Cardiac fibroblast (primary cell): ENCODE measurements at regions not wholly inside any gene's neighbourhood (a gene's known extent, or its start where the extent isn't known, plus 50 kb on each side); places are given as distances from the start of the nearest gene placed in this dataset.

Experiments used
- DNase-seq, 2 donors: peaks; one replicate each; pipeline versions ENCODE4 v3.0.0 to v3.0.0-alpha.2; 2010; ENCODE audit warnings: low read depth in 2 of 2
- H3K4me3 ChIP-seq, 2 donors: replicated peaks in 1 of 2; 1 replicate in 1 of 2; 2 replicates in 1 of 2; pipeline ENCODE4 v1.5.1; 2011; ENCODE audit warnings: low read depth in 2 of 2, low read length in 2 of 2, mild to moderate bottlenecking in 2 of 2, moderate library complexity in 1 of 2
- CTCF ChIP-seq: IDR thresholded peaks from one replicate; pipeline ENCODE4 v1.5.1; 2011; ENCODE audit warnings: low read depth, mild to moderate bottlenecking, low read length, inconsistent platforms

- no peak for DNase-seq
- no peak overlapping the region for H3K4me3 ChIP-seq
- no peak for TF ChIP-seq CTCF
Observed at GRCh38 chr12:25783566-25783965, 174.9 kb upstream of the RASSF8 start.

- DNase-seq: no peak
- no peak for TF ChIP-seq CTCF
Observed at GRCh38 chr12:25784669-25785068, 173.8 kb upstream of the RASSF8 start.

GRCh38 chr12:25785134-25785533, 173.3 kb upstream of the RASSF8 start:
- no peak for TF ChIP-seq CTCF
- H3K4me3 ChIP-seq: no peak overlapping the region
- no peak for DNase-seq

More at GRCh38 chr12:25784669-25785068, 173.8 kb upstream of the RASSF8 start:
- no peak overlapping the region for H3K4me3 ChIP-seq

- DNase-seq: peak in 1 of 2 donors; percentile 32
- TF ChIP-seq CTCF: no peak
Observed at GRCh38 chr12:25787701-25788100, 170.8 kb upstream of the RASSF8 start.

GRCh38 chr12:25788707-25789442, 169.6 kb upstream of the RASSF8 start:
- H3K4me3 ChIP-seq: no peak overlapping the region
- peak in 1 of 2 donors; percentile 66 for DNase-seq
- TF ChIP-seq CTCF: no peak

More at GRCh38 chr12:25787701-25788100, 170.8 kb upstream of the RASSF8 start:
- no peak overlapping the region for H3K4me3 ChIP-seq

- H3K4me3 ChIP-seq: no peak overlapping the region
- peak; percentile 75 to 92 for DNase-seq
- TF ChIP-seq CTCF: no peak
Observed at GRCh38 chr12:25789541-25789944, 168.9 kb upstream of the RASSF8 start.
